Left renal cortex interstitium (tissue), 4 donors: ENCODE measurements at regions not wholly inside any gene's neighbourhood (a gene's known extent, or its start where the extent isn't known, plus 50 kb on each side); places are given as distances from the start of the nearest gene placed in this dataset.
"Not testable (repeated sequence)": the region's sequence is repeated elsewhere in the genome, so short reads cannot be mapped to it uniquely, and the experiment has no call there.

Experiments
- DNase-seq, 4 donors: peaks; one replicate each; pipeline ENCODE4 v3.0.0-alpha.2; 2013; ENCODE audit warnings: low read depth in 4 of 4, low spot score in 2 of 4, missing footprints in 1 of 4

DNA sequence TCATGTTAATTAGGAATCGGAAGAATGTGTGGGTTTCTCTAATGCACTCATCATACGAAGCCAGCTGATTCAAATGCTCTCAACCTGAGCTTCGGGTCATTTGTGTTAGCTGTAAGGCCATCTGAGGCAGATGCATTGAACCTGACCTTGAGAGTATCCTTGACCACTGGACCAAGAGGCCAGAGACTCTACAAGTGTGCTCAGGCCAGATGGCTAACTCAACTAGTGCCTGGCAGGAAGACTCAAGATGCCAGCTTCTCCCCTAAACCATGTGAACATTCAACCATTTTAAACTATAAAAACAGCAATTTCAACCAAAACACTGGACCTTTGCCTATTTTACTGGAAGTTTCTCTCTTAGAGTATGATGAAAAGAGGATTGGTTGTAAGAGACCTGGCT is 168.6 kb upstream of the CDH4 start:
- DNase-seq, result no peak

DNA sequence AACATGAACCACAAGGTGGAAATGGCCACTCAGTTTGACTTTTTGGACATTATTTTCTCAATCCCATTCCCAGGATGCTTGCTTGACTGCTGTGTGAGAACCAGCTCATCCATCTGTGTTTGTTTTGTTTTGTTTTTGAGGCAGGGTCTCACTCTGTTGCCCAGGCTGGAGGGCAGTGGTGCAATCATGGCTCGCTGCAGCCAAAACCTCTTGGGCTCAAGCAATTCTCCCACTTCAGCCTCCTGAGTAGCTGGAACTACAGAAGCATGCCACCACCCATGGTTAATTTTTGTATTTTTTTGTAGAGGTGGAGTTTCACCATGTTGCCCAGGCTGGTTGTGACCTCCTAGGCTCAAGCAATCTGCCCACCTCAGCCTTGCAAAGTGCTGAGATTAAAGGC is 166.0 kb upstream of the CDH4 start:
- no peak for DNase-seq

- no peak for DNase-seq
Observed at GRCh38 chr20:61090541-61090940, 161.5 kb upstream of the CDH4 start.

DNA sequence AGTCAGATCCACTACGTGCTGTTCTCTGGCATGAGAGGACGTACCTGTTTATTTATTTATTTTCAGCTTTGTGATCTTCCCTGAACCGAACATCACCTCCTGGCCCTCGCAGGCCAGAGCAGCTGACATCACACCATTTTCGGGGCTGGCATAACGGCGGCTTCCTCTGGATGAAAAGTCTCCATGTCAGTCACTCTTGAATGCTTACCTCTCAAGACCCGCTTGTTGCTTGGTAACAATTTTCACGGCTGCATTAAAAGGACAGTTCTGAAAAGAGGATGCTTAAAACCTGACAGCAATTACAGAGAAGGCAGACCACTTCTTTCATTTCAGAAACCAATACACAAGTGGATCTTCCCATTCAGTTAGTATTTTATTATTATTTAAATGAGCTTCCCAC is 159.8 kb upstream of the CDH4 start:
- DNase-seq, result no peak

GRCh38 chr20:61094581-61094980 is 157.5 kb upstream of the CDH4 start:
- DNase-seq, result no peak

DNA sequence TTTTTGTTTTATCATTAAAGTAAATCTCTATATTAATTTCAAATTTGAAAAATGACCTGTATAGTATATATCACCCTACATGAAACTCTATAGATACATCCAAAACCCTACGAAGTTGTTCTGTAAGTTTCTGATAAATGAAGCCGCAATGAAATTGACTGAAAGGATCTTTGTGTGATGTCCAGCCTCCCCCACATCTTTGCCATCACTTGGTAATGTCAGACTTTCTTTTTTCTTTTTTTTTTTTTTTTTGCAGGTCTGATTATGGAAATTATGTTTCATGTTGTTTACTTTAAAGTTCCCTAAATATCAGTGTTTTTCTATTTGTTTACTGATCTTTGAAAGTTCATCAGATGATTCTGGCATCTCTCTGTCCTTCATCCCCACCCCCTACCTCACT is 155.6 kb upstream of the CDH4 start:
- no peak for DNase-seq

DNA sequence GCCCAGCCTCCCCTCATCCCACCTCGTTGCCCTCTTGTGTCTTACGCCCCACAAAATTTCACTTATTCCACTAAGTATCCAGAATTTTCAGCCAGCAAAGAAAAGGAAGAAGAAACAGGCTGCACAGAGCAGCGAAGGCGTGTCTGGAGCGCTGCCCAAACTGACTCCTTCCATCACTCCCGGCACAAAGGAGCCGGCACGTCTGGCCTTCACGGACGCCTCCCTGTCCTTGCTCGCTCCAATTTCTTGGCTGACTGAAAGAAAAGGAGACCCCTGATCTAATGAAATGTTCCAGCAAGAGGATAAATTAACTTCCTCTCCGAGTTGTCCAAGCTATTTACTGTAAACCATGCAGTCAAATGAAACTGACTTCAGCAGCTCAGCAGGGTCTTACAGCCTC is 152.3 kb upstream of the CDH4 start:
- DNase-seq, result no peak

DNA sequence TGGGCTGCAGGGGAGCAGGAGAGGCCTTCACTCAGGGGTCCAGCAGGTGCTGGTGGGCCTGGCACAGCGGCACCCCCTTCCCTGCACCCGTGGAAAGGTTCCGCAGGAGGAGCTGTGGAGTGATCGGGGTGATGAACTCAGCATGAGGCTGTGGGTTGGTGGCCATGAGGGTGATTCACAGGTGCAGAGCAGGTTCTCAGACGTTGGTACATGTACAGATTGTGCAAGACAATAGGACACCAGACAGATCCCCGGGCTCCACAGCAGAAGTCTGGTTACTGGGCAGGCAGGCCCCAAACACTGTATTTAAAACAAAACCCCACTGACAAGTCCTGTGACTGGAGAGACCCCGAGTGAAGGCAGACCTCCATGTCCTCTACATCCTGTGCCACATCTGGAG is 151.6 kb upstream of the CDH4 start:
- DNase-seq, result no peak

- DNase-seq, result not testable (repeated sequence)
Observed at GRCh38 chr20:61101321-61101720, 150.7 kb upstream of the CDH4 start.

- DNase-seq, result no peak
Observed at GRCh38 chr20:61104232-61104631, 147.8 kb upstream of the CDH4 start.

- DNase-seq, result no peak
Observed at GRCh38 chr20:61105395-61105794, 146.7 kb upstream of the CDH4 start.

DNA sequence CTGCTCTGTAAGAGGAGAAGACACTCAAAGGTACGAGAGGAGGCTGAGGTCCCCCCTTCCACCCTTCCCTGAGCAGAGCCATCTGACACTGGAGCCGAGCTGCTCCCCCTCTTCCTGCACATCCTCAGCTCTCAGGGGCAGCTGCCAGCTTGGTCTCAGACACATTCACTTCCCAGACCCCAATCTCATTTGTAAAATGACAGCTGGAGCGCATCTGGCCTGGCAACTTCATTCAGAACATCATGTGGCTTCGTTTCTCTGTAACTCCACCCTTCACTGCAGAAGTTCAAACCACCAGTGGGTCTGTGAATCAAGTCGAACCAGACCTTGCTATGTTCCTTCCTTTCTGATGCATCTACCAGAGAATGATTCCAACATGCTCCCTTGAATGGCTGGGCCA is 145.6 kb upstream of the CDH4 start:
- no peak for DNase-seq

GRCh38 chr20:61109221-61109805 is 142.7 kb upstream of the CDH4 start:
- no peak for DNase-seq

- DNase-seq, result no peak
Observed at GRCh38 chr20:61112515-61112914, 139.5 kb upstream of the CDH4 start.

GRCh38 chr20:61113731-61114130 is 138.3 kb upstream of the CDH4 start:
- DNase-seq, result no peak

DNA sequence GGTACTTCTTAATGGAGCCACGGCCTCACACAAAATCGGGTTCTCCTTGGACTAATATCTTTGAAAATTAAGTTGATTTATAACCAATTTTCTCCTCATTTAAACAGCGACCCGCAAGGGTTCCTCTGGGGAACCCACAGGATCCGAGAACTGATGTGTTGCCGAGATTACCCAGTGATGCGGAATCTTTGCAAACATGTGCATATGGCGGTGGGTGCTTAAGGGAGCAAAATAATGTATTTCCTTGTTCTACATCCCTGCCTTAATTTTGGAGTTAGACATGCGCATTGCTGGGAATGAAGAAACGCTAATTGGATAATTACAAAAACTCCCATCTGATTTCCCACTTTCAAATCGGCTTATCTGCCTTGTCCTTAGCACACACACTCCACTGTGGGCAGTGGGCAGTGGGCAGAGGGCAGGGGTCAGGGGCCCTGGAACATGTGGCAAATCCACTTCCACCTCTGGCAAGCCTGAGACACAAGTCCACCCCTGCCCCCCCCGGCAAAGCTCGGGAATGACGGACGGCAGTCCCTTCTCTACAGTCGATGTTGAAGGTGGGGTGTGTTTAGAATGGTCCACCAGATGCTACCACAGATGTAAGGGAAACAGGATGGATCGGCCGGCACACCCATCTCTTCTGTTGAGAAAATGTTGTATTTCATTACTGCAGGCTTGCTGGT is 137.4 kb upstream of the CDH4 start:
- DNase-seq, result no peak

DNA sequence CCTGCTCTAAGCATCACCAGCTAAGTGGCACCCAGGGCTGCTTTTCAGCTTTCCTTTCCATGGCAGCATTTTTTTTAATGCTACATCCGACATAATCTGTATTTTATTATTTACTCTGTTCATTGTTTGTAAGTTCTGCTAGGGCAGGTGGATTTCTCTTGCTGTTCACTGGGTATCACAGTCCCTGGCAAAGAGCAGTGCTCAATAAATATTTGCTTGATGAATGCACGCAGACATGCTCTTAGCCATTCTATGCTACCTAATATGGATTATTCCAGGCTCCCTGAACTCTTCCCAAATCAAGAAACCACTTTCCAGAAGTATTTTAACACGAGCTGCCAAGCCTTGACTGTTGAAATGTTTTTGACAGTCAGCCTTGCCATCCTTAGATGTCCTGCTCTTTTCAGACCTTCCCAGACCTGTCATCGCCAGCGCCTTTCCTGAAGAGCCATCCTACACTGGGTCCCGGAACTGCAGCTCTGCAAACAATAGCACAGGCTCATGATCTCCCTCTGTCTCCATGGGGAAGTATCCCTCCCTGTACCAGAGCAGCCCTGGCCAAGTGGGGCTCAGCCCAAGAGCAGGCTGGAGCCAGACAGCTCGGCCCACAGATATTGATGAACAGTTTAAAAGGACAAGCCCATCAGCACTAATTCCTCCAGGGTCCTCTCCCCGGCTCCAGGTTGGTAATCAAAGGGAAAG is 136.5 kb upstream of the CDH4 start:
- DNase-seq, result no peak

- no peak for DNase-seq
Observed at GRCh38 chr20:61117725-61118124, 134.3 kb upstream of the CDH4 start.

GRCh38 chr20:61118429-61119224 is 133.4 kb upstream of the CDH4 start:
- no peak for DNase-seq

DNA sequence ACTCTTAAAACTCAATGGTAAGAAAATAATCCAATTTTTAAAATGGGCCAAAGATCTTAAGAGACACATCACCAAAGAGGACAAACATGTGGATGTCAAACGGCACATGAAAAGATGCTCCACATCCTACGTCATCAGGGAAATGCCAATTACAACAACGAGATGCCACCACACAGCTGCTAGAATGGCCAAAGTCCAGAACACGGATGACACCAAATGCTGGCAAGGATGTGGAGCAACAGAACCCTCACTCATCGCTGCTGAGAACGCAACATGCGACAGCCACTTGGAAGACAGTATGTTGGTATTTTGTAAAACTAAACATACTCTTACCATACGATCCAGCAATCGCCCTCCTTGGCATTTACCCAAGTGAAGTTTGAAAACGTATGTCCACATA is 132.8 kb upstream of the CDH4 start:
- DNase-seq, result no peak

DNA sequence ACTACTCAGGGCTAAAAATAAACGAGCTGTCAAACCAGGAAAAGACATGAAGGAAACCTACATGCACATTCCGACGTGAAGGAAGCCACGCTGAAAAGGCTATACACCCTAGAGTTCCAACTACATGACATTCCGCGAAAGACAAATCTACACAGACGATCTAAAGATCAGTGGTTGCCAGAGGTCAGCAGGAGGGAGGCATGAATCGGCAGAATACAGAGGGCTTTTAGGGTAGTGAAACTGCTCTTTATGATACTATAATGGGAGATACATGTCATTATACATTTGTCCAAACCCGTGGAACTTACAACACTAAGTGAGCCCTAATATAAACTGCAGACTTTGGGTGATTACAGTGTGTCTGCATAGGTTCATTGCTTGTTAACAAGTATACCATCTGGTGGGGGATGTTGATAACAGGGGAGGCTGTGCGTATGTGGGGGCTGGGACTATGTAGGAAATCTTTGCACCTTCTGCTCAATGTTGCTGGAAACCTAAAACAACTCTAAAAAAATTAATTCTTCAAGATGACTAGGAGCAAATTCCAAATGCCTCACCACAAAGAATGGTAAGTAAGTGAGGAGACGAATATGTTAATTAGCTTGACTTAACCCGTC is 132.2 kb upstream of the CDH4 start:
- no peak for DNase-seq
